ENCODE measurements at regions not wholly inside any gene's neighbourhood (a gene's known extent, or its start where the extent isn't known, plus 50 kb on each side); places are given as distances from the start of the nearest gene placed in this dataset.

DNA sequence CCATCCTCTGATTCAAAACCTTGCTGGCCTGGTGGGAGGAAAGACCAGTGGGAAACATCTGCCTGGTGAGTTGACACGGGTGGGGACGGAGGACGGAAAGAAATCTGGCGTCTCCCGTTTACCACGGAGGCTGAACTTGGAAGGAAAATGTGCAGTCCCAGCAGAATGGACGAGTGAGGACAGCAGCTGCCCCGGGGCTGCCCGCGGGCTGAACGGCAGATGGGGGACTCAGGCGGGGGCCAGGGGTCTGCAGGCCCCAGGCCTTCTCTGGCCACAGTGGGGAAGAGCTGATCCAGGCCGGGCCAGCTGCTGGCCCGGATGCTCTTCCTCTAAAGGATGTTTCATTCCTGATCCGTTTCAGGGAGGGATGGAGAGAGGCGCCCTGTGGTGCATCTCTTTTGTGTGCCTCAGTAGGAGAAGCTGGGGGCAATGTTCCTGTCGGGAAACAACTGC lies 147.5 kb upstream of the CHST15 start:
- DNase-seq = no peak

DNA sequence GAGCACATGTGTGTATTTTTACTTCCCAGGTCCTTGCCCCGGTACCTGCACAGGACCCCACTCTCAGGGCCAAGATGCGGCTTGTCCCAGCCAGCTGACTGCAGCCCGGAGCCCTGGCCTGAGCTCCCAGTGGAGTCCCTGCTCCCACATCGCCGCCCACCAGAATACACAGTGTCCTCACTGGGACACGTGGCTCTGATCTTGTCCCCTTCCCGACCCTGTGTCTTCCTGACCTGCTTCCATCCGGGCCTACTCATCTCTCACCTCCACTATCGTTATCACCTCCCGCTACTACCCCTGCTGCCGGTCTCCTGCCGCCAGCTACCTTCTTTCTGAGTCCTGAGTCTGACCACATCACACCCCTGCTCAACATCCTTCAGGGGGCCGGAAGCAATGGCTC lies 146.3 kb upstream of the CHST15 start:
- no peak for DNase-seq

DNA sequence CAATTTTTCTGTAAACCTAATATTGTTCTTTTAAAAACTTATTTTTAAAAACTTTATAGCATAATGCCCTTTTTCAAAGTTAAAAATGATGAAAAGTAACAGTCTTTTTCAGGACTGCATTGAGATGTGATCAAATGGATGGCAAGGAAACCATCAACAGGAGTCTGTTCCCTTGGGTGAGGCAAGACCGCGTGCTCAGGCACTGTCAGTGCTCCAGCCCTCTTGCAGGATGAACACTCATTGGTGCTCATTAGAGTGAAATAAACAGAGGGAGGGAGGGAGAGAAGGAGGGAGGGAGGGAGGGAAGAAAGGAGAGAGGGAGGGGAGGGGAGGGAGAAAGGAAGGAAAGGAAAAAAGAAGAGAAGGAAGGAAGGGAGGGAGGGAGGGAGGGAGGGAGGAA lies 145.7 kb upstream of the CHST15 start:
- DNase-seq = no peak

DNA sequence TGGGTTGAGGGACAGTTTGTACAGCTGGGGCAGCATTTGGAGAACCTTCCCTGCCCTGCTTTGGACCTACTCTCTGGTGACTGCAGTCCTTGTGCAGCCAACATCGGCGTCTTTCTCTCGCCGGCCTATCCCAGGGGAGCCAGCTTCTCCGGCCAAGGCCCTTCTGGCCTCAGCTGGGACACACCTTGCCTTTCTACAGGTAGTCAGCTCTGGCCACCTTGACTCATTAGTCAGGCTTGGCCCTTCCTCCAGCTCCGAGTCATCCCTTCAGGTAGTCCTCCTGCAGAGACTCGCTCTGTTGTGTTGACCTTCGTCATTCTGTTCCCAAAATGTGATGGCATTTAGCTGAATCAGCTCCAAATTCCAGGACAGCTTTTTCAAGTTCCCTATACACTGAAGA lies 145.0 kb upstream of the CHST15 start:
- DNase-seq = no peak

DNA sequence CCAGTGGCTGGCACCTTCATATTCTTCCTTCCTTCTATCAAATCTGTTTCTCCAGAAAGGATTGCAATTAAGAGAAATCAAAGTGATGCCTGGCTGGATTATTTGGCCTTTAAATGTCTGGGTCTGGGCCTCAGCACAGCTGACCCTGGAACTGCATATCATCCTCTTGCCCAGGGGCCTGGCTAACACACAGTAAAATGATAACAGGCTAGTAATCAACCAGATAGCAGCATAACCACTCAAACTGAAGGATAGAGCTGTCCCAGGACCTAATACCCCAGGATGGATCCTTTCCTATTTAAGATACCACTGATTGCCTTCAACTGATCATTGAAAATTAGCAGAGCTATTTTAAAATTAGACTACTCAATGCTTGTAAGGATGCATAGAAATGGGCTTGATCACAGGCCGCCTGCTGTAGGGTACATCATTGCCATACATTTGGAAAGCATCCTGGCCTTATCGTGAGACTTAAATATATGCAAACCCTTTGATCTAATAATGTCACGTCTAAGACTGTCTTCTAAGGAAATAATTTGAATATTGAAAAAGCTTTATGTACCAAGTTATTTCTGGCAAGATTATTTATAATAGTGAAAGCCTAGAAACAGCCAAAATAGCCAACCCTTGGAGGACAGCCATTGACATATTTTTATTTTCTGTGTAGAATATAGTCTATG lies 144.0 kb upstream of the CHST15 start:
- no peak for DNase-seq

DNA sequence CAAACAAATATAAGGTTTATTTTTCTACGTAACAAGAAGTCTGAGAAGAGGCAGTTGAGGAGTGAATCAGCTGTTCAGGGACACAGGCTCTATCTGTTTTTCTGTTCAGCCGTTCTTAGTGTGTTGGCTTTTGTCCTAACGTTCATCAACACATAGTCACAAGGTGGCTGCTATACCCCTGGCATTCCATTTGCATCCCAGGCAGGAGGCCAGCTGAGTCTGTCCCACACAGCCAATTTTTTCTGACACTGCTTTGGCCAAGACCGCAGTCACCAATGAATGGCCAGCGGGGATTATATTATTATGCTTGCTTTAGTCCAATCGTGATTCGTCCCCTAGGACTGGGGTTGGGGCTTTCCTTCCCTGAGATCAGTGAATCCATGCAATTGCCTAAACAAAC lies 143.4 kb upstream of the CHST15 start:
- no peak for DNase-seq

DNA sequence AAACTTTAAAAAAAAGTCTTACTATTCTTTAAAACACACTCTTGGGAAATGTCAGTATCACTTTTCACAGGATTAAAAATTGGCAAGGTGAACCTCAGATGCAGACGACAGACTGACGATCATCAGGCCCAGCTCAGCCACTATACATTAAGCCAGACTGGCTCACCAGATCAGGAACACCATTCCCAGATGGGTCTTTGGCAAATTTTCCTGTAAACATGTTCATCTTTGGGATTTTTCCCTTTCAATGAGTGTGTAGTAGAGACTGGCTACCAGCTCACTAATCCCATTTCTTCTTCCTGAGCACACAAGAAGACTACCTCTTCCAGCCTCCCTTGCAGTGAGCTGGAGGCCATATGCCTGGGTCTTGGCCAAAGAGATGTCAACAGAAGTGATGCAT lies 142.7 kb upstream of the CHST15 start:
- DNase-seq = no peak

DNA sequence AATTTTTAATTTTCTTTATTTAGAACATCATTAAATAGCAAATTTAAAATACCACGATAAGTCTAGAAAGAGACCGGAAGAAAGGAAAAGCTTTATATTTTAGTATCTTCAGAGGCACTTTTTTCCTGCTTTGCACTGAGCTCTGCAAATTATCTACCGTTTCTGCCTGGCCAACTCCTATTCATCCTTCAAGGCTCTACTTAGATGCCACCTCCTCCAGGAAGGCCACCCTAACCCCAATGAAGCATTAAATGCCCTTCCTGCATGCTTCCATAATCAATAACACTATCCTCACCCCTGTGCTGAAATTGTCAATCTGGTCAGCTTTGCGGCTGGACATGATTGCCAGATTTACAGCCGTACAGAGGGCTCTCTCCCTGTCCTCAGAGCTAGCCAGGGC lies 141.8 kb upstream of the CHST15 start:
- DNase-seq = no peak

DNA sequence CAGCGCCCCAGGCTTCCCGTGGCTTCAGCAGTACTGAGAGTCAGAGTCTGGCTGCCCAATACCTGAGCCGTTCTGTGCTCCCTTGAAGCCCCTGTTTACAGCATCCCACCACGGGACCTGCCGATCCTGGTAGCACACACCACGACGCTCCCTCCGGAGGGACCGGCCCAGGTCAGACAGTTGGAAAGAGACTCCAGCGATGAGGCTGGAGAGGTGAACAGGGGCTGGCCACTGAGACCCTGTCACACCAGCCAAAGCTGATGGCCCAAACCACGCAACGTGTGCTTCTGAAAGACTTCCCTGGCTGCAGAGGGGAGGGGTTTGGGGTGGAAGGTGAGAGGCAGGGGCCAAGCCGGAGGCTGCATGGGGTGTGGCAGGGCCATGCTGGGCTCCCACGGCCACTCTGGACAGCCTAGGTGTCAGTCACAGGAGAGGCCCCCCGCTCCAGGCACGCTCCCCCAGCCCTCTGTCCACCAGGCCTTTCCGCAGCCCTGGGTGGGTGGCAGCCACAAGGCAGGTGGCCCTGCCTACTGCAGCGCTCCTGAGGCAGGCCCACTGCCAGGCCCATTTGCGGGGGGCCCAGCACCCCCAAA lies 140.2 kb upstream of the CHST15 start:
- no peak for DNase-seq

DNA sequence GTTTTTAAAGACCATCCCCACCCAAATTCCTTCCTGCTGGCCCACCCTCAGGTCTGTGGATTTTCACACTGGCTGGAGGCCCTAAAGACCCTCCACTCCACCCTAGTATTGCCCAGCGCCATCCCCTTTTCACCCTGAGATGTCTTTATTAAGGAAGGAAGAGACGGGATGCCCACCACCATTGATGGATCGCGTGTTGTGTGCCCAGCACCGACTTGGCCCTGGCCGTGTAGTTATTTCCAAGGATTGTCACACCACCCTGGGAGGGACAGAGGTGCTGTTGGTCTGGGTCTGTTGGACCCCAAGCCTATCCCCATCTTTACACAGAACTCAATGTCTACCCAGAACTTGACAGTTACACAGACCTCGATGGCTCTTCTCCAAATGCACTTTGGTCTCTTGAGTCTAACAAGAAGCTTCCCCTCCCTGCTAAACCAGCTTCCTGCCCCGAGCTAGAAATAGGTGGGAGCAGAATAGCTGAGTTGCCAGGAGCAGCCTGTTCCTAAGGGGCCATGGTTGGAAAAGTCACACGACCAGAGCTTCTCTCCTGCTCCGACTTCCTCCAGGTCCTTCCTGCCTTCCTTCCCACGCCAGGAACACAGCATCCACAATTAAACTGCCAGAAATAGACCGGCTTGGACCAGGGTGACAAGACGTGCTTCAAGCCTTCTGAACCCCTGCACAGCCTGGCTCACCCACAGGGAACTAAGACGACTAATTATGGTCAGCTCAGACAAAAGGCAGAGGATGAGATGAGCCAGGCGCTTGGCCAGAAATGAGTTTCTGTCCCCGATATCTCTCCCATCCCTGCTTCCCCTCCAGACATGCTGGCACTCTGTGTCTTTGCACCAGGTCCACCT lies 139.5 kb upstream of the CHST15 start:
- DNase-seq = no peak

DNA sequence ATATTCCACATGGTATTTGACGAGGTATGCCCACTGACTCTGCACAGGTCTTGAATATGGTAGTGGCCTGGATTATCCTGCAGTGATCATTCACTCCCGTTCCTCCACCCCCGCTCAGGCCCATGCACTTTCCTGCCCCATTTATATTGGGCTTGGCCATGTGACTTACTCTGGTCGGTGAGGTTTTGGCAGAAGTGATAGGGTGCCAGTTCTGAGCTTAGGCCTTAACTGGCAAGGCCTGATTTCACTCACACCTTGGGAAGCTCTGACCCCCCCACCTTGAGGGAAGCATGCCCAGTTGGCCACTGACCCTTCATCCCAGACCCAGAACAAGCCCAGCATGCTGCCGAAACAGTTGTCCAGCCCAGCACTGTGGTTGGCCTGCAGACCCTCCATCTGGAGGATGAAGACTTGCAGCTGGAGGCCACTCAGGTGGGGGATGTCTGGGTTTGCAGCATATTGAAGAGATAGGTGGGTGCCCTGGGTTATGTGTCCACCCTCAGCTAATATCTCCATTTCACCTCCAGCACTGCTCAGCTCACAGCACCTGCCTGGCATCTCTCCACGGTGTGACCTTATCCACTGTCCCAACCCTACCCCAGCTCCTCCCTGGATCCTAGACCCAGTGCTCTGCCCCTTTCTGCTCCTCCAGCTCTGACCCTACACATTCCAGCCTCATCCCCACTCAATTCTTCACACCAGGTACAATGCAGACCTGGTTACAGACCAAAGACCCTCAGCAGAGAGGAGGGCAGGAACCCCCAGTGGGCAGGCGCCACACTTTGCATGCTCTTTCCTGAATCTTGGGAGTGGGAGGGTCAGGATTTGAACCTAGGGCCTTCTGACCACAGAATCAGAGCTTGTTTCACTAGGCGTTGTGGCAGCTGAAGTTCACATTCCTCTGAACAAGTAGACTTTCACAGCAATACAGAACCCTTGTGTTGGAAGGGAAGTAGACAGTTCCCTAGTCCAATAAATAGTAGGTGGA lies 138.1 kb upstream of the CHST15 start:
- no peak for DNase-seq

DNA sequence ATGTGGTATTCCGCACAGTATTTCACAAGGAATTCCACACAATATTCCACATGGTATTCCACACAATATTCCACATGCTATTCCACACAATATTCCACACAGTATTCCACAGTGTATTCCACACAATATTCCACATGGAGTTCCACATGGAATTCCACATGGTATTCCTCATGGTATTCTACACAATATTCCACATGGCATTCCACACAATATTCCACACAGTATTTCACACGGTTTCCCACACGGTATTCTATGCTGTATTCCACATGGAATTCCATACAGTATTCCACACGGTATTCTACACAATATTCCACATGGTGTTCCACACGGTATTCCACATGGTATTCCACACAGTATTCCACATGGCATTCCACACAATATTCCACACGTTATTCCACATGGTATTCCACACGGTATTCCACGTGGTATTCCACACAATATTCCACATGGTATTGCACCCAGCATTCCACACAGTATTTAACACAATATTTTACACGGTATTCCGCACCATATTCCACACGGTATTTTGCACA lies 137.3 kb upstream of the CHST15 start:
- no peak for DNase-seq

DNA sequence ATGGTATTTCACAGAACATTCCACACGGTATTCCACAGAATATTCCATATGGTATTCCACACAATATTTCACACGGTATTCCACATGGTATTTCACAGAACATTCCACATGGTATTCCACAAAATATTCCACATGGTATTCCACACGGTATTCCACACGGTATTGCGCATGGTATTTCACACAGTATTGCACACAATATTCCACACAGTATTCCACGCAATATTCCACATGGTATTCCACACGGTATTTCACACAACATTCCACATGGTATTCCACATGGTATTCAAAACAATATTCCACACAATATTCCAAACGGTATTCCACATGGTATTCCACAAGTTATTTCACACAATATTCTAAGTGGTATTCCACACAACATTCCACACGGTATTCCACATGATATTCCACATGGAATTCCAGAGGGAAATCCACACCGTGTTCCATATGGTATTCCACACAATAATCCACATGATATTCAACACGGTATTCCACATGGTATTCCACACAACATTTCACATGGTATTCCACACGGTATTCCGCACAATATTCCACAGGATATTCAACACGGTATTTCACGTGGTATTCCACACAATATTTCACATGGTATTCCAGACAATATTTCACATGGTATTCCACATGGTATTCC lies 136.7 kb upstream of the CHST15 start:
- DNase-seq = no peak

DNA sequence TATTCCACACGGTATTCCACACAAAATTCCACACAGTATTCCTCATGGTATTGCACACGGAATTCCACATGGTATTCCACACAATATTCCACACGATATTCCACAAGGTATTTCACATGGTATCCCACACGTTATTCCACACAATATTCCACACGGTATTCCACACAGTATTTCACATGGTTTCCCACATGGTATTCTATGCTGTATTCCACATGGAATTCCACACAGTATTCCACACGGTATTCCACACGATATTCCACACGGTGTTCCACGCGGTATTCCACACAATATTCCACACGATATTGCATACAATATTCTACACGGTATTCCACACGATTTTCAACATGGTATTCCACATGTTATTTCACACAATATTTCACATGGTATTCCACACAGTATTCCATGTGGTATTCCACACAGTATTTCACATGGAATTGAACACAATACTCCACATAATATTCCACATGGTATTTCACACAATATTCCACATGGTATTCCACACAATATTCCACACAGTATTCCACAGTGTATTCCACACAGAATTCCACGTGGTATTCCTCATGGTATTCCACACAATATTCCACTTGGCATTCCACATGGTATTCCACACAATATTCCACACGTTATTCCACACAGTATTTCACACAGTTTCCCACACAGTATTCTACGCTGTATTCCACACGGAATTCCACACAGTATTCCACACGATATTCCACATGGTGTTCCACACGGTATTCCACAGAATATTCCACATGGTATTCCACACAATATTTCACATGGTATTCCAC lies 136.0 kb upstream of the CHST15 start:
- DNase-seq = no peak

DNA sequence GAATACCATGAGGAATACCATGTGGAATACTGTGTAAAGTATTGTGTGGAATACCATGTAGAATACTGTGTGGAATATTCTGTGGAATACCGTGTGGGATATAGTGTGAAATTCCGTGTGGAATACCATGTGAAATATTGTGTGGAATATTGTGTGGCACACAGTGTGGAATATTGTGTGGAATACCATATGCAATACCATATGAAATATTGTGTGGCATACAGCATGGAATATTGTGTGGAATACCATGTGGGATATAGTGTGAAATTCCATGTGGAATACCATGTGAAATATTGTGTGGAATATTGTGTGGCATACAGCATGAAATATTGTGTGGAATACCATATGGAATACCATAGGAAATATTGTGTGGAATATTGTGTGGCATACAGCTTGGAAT lies 135.1 kb upstream of the CHST15 start:
- no peak for DNase-seq

DNA sequence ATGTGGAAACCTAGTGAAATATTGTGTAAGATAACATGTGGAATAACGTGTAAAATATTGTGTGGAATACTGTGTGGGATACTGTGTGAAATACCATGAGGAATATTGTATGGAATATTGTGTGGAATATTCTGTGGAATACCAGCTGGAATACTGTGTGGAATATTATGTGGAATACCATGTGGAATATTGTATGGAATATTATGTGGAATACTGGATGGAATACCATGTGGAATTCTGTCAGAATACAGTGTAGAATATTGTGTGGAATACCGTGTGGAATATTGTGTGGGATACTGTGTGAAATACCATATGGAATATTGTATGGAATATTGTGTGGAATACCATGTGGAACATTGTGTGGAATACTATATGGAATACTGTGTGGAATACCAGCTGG lies 134.6 kb upstream of the CHST15 start:
- no peak for DNase-seq

DNA sequence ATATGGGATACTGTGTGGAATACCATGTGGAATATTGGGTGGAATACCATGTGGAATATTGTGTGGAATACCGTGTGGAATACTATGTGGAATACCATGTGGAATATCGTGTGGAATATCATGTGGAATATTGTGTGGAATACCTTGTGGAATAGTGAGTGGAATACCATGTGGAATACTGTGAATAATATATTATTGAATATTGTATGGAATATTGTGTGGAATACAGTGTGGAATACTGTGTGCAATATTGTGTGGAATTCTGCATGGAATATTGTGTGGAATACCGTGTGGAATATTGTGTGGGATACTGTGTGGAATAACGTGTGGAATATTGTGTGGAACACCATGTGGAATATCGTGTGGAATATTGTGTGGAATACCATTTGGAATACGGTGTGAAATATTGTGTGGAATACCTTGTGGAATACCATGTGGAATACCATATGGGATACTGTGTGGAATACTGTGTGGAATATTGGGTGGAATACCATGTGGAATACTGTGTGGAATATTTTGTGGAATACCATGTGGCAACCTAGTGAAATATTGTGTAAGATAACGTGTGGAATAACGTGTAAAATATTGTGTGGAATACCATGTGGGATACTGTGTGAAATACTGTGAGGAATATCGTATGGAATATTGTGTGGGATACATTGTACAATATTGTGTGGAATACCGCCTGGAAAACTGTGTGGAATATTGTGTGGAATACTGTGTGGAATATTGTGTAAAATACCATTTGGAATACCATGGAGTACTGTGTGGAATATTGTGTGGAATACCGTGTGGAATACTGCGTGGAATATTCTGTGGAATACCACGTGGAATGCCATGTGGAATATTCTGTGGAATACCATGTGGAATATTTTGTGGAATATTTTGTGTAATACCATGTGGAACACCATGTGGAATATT lies 133.9 kb upstream of the CHST15 start:
- DNase-seq = no peak

DNA sequence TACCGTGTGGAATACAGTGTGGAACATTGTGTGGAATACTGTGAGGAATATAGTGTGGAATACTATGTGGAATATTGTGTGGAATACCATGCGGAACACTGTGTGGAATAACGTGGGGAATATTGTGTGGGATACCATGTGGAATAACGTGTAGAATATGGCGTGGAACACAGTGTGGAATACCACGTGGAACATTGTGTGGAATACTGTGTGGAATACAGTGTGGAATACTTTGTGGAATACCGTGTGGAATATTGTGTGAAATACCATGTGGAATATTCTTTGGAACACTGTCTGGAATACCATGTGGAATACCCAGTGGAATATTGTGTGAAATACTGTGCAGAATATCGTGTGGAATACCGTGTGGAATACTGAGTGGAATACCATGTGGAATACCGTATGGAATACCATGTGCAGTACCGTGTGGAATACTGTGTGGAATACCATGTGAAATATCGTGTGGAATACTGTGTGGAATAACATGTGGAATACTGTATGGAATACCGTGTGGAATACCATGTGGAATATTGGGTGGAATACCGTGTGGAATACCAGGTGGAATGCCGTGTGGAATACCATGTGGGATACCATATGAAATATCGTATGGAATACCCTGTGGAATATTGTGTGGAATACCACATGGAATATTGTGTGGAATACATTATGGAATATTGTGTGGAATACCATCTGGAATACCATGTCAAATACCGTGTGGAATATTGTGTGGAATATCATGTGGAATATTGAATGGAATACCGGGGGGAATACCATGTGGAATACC lies 133.1 kb upstream of the CHST15 start:
- no peak for DNase-seq
